ENCODE measurements at regions not wholly inside any gene's neighbourhood (a gene's known extent, or its start where the extent isn't known, plus 50 kb on each side); places are given as distances from the start of the nearest gene placed in this dataset.

- DNase-seq (ENCODE audit: low read depth): no peak
- no peak overlapping the region for H3K4me3 ChIP-seq (ENCODE audit: low read depth, low read length)
- TF ChIP-seq CTCF (conservative IDR thresholded peaks at IDR 0.05; ENCODE audit: low read depth, low read length): no peak
Measured at GRCh38 chr14:98896449-98896848, 375.5 kb downstream of the BCL11B start.

GRCh38 chr14:98897605-98898309 lies 374.2 kb downstream of the BCL11B start:
- no peak overlapping the region for H3K4me3 ChIP-seq (ENCODE audit: low read depth, low read length)
- no peak for TF ChIP-seq CTCF (conservative IDR thresholded peaks at IDR 0.05; ENCODE audit: low read depth, low read length)
- DNase-seq (ENCODE audit: low read depth): no peak

GRCh38 chr14:98899441-98899840 lies 372.6 kb downstream of the BCL11B start:
- DNase-seq (ENCODE audit: low read depth): no peak
- no peak overlapping the region for H3K4me3 ChIP-seq (ENCODE audit: low read depth, low read length)
- TF ChIP-seq CTCF (conservative IDR thresholded peaks at IDR 0.05; ENCODE audit: low read depth, low read length): no peak

GRCh38 chr14:98900236-98900635 lies 371.8 kb downstream of the BCL11B start:
- H3K4me3 ChIP-seq (ENCODE audit: low read depth, low read length): no peak overlapping the region
- no peak for TF ChIP-seq CTCF (conservative IDR thresholded peaks at IDR 0.05; ENCODE audit: low read depth, low read length)
- DNase-seq (ENCODE audit: low read depth): no peak

GRCh38 chr14:98900798-98901197 lies 371.2 kb downstream of the BCL11B start:
- TF ChIP-seq CTCF (conservative IDR thresholded peaks at IDR 0.05; ENCODE audit: low read depth, low read length): no peak
- H3K4me3 ChIP-seq (ENCODE audit: low read depth, low read length): no peak overlapping the region
- no peak for DNase-seq (ENCODE audit: low read depth)

GRCh38 chr14:98901511-98902205 lies 370.3 kb downstream of the BCL11B start:
- no peak overlapping the region for H3K4me3 ChIP-seq (ENCODE audit: low read depth, low read length)
- TF ChIP-seq CTCF (conservative IDR thresholded peaks at IDR 0.05; ENCODE audit: low read depth, low read length): no peak
- no peak for DNase-seq (ENCODE audit: low read depth)

- TF ChIP-seq CTCF (conservative IDR thresholded peaks at IDR 0.05; ENCODE audit: low read depth, low read length): no peak
- H3K4me3 ChIP-seq (ENCODE audit: low read depth, low read length): no peak overlapping the region
- DNase-seq (ENCODE audit: low read depth): no peak
Measured at GRCh38 chr14:98903371-98903770, 368.6 kb downstream of the BCL11B start.

Data from epithelial cell of proximal tubule (primary cell).